GM21717 (cell line): ENCODE measurements at regions not wholly inside any gene's neighbourhood (a gene's known extent, or its start where the extent isn't known, plus 50 kb on each side); places are given as distances from the start of the nearest gene placed in this dataset.
A peak's percentile ranks its signal among the peaks of the same experiment; 100 is the strongest.

Source experiments
- ATAC-seq: cut with Tn5 transposase; IDR thresholded peaks from one replicate; pipeline ENCODE4 v1.9.1; 2021; ENCODE audit warnings: mild to moderate bottlenecking, moderate library complexity; ENCODE audit not compliant: unreplicated experiment

DNA sequence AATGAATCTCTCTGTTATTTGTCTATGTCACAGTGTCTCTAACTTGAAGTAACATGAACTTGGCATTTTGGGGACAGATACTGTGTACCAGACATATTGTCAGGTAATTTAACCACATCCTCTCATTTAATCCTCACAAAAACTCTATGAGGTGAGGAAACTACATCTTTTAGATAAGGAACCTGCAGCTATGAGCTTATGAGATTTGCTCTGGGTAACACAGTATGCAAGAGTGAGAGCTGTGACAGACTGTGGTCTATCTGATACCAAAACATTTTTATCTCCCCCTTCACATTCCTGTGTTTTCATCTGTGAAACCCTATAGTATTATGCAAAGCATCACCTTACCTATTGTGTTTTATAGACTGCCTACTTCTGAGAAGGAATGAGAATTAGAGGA, 58.4 kb upstream of the HS3ST1 start:
- ATAC-seq: no peak

DNA sequence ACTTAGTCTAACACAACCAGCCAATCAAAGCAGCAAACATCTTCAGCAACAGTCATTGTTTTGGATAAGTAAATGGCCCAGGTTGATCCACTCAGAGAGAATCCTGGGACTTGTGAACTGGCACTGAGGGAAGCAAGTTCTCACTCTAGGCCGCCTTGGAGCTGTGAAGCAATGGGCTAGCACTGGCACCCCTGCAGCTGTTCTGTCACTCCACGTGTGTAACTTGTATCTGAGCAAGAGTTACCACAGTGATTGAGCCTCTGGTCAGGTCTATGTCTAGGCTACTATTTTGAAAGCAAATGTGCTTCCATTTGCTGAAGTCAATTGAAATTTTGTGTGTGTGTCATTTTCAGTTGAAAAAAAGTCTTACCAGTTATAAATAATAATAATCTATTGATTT, 57.2 kb upstream of the HS3ST1 start:
- ATAC-seq: no peak

DNA sequence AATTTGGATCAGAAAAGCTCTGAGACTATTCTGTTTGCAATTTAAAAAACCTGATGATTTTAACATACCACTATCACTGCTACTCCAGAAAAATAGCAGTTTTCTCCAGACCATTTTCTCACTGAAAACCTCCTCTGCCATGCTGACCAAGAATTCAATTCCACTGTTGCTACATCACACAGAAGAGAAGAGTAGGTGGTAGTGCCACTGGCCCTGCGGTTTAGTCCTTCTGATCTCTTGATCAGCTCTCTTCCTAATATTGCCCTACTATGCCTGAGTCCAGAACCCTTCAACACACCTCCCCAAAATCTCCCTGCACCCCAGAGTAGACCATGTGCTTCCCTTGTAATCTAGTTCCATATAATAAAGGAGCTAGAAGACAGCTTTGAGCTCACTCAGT, 55.8 kb upstream of the HS3ST1 start:
- no peak for ATAC-seq

DNA sequence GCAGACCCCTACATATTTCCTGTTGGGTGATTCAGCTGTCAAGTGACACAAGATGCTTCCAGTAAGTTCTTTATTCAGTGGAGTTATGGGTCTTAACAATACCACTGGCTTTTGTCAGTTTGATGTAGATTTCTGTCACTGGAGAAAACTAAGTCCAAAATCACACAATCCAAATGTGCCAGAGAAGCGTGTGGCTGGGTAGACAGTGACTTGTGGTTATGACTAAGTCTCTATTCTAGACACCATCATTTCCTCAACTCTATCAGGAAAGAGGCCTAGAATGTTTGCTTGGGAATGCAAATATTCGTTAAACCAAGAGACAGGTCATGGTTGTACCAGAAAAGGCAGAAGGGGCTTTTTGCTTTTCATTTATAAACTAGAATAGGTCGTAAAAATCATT, 54.4 kb upstream of the HS3ST1 start:
- no peak for ATAC-seq

DNA sequence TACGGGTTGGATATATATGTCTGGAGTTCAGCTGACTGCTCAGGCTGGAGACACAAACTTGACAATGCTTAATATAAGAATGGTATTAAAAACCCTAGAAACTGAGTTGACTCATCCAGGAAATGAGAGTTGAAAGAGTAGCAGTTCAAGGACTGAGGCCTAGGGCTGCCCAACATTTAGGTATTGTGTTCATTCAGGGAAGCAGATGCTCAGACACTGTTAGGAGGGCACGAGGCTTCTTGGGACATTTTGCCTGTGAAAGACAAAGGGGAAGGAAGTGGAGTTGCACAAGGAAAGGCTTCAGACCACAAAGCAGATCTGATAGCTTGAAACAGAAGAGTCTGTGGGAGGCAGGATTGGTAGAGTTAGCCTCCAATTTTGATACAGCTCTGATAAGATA, 52.0 kb upstream of the HS3ST1 start:
- peak; percentile 86 for ATAC-seq
